Epithelial cell of esophagus (primary cell): ENCODE measurements at regions not wholly inside any gene's neighbourhood (a gene's known extent, or its start where the extent isn't known, plus 50 kb on each side); places are given as distances from the start of the nearest gene placed in this dataset.
A peak's percentile ranks its signal among the peaks of the same experiment; 100 is the strongest.

Experiments
- DNase-seq: peaks from one replicate; pipeline ENCODE4 v3.0.0; 2010; ENCODE audit warnings: low read depth
- H3K4me3 ChIP-seq: 2 replicates; pipeline ENCODE4 v1.5.1; 2011; ENCODE audit warnings: mild to moderate bottlenecking, low read length, control low read depth
- CTCF ChIP-seq: IDR thresholded peaks from 2 replicates; pipeline ENCODE4 v1.5.1; 2011; ENCODE audit warnings: low read depth, mild to moderate bottlenecking, low read length, control low read depth, inconsistent platforms; ENCODE audit not compliant: insufficient read depth; ENCODE audit errors: missing control alignments

DNA sequence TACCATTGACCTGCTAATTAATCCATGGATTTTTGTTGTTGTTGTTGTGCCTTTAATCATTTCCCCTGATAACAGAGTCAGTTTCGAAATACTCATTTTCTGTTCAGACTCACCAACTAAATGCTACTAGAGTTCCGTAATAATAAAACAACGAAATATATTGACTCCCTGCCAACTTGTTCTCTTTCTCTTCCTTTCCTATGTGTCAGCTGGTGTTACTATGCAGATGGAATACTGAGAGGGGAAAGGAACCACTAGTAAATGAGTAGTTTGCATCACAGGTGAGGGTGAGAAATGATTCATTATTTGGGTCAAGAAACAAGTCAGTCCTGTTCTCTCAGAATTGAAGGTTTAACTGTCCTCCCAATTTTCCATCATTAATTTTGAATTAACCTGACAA lies 1027.3 kb downstream of the TUSC7 start:
- no peak overlapping the region for H3K4me3 ChIP-seq
- TF ChIP-seq CTCF = no peak
- peak; percentile 94 for DNase-seq

DNA sequence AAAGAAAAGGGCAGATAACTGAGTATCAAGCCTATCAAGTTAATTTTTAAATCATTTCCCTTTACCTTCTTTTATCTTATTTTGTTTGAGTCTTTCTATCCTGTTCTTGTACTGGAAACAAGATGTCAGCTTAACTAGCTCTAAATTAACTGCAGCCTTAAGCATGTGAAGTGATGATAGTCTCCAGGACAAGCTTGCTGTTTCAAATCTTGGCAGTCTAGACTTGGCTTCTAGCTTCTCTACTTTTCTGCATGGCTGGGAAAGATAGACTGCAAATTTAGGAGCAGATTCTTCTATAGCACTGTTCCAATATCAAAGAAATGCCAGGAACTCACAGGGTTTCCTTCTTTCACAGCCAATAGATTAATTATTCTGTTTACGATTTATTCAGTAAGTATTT lies 1034.4 kb downstream of the TUSC7 start:
- DNase-seq = no peak
- H3K4me3 ChIP-seq = no peak overlapping the region
- TF ChIP-seq CTCF = no peak

DNA sequence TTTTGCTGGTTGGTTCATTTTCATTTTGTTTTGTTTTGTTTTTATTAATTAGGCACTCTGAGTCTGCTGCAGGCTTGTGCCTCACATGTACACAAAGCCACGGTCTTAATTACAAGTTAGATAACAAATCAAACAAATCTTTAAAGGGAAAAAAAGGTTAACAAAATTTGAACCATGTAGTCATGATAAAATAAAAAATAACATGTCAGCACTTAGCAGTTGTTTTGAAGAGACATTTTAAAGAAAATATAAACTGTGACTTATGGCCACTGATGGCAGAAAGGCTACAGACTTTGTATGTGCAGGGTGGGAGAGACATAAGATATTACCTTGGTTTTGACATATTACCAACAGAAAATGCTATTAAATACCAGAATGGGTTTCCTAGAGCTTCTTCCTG lies 1035.4 kb downstream of the TUSC7 start:
- DNase-seq = no peak
- no peak overlapping the region for H3K4me3 ChIP-seq
- TF ChIP-seq CTCF = no peak

DNA sequence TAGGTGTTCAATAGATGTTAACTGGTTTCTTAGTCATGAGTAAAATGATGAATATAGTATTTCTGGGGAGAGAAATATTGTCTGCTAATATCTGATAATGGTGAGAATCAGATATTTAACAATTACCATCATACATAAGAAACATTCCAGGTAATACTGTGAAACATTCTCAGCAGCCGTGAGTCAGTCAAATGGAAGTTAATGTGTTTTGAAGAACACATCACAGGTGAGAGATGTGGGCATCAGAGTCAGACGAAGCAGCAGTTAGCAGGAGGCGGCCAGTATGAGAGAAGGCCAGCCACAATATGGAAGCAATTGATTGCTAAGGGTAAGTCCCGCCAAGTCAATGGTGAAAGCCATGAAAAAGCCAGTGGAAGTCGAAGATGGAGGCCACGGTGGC lies 1035.9 kb downstream of the TUSC7 start:
- TF ChIP-seq CTCF = no peak
- DNase-seq = no peak
- H3K4me3 ChIP-seq = no peak overlapping the region

DNA sequence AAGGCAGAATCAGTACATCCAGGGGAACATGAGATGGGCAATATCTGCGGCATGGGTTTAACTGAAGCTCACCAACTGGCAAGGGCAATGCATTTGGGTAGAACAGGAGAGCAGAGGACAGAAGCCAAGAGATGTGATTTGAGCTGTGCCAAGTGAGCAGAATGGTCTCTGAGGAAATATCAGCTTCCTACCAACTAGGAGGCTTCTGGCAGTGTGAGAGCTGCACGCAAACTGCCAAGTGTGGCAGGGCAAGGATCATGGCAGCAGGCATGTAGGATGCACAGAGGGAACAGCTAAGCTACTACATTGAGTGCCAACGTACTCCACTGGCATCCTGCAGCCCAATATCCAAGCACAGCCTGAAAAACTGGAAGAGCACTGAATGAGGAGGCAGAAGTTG lies 1036.5 kb downstream of the TUSC7 start:
- TF ChIP-seq CTCF = no peak
- H3K4me3 ChIP-seq = no peak overlapping the region
- no peak for DNase-seq

- H3K4me3 ChIP-seq = no peak overlapping the region
- TF ChIP-seq CTCF = no peak
- no peak for DNase-seq
These were observed 1038.6 kb downstream of the TUSC7 start for GRCh38 chr3:117748131-117748530.

DNA sequence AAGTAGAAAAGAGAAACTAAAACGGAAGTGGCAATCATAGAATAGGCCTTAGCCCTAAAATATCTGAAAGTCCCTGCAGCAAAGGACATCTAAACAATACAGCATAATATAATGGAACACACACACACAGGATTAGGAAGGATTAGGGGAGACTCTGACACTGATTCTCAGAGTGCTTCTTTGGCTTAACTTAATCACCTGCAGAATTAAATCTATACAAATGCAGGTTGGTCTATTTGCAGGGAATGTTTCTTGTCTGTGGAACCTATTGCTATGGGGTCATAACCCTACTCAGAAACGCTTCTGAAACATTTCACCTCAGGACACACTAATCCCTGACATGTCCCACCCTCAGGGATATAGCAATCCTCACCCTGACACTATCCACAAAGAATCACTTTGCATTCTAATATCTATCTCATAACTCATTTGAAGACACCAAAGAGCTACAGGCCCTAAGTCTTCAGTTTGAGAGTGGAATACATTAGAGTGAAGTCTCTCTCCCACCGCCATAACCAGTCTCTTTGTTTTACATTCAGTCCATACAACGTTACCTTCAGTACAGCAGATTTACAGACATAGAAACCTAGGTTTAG lies 1041.2 kb downstream of the TUSC7 start:
- DNase-seq = no peak
- H3K4me3 ChIP-seq = no peak overlapping the region
- TF ChIP-seq CTCF = no peak
